ENCODE measurements at regions not wholly inside any gene's neighbourhood (a gene's known extent, or its start where the extent isn't known, plus 50 kb on each side); places are given as distances from the start of the nearest gene placed in this dataset.

DNA sequence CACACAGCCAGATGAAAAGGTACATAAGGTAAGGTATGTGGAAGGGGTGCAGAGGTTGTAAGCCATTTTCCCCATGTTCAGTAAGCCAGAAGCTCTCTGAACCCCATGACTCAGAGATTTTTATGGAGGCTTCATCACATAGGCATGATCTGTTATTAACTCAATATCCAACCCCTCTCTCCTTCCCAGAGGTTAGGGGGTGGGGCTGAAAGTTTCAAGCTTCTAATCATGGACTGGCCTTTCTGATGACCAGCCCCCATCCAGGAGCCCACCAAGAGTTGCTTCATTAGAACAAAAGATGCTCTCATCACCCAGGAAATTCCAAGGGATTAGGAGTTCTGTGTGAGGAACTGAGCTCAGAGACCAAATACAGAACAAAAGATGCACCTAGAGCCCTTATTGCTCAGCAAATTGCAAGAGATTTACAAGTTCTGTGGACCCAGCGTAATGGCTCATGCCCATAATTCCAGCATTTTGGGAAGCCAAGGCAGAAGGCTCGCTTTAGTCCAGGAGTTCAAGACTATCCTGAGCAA, 103.2 kb upstream of the DAAM1 start:
- no peaks in the 10 kb centered on the region for H3K36me3 ChIP-seq (ENCODE audit: low read depth)
- DNase-seq (ENCODE audit: low spot score) (no peak), ATAC-seq (ENCODE audit: low read depth) (peak; percentile 83)
- no peaks in the 10 kb centered on the region for H3K27me3 ChIP-seq (ENCODE audit: insufficient read depth, poor library complexity, severe bottlenecking)
- H3K27ac ChIP-seq (ENCODE audit: poor library complexity, severe bottlenecking): peak overlapping the region; percentile 27
- H3K9me3 ChIP-seq (ENCODE audit: severe bottlenecking): no peaks in the 10 kb centered on the region
- TF ChIP-seq, protein P1, sequence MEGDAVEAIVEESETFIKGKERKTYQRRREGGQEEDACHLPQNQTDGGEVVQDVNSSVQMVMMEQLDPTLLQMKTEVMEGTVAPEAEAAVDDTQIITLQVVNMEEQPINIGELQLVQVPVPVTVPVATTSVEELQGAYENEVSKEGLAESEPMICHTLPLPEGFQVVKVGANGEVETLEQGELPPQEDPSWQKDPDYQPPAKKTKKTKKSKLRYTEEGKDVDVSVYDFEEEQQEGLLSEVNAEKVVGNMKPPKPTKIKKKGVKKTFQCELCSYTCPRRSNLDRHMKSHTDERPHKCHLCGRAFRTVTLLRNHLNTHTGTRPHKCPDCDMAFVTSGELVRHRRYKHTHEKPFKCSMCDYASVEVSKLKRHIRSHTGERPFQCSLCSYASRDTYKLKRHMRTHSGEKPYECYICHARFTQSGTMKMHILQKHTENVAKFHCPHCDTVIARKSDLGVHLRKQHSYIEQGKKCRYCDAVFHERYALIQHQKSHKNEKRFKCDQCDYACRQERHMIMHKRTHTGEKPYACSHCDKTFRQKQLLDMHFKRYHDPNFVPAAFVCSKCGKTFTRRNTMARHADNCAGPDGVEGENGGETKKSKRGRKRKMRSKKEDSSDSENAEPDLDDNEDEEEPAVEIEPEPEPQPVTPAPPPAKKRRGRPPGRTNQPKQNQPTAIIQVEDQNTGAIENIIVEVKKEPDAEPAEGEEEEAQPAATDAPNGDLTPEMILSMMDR (IDR thresholded peaks at IDR 0.05; ENCODE audit: poor library complexity, severe bottlenecking): no peak
- no peak overlapping the region for H3K4me3 ChIP-seq (ENCODE audit: severe bottlenecking)
- peaks cover 10% of the 10 kb centered on the region for H3K4me1 ChIP-seq (ENCODE audit: insufficient read depth, poor library complexity, severe bottlenecking)

DNA sequence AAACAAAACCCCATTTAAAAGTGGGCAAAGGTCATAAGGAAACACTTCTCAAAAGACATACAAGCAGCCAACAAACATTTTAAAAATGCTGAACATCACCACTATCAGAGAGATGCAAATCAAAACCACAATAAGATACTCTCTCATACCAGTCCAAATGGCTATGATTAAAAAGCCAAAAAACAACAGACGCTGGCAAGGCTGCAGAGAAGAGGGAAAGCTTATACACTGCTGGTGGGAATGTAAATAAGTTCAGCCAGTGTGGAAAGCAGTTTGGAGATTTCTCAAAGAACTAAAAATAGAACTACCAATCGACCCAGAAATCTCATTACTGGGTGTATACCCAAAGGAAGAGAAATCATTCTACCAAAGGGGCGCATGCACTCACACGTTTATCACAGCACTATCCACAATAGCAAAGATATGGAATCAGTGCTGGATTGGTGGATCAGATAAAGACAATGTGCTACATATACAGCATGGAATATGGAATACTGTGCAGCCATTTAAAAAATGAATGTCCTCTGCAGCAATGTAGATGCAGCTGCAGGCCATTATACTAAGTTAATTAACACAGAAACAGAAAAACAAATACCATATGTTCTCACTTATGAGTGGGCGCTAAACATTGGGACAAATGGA, 102.1 kb upstream of the DAAM1 start:
- ATAC-seq (ENCODE audit: low read depth) (no peak), DNase-seq (ENCODE audit: low spot score) (no peak)
- no peaks in the 10 kb centered on the region for H3K9me3 ChIP-seq (ENCODE audit: severe bottlenecking)
- peak overlapping the region; percentile 27 for H3K27ac ChIP-seq (ENCODE audit: poor library complexity, severe bottlenecking)
- H3K36me3 ChIP-seq (ENCODE audit: low read depth): no peaks in the 10 kb centered on the region
- no peak overlapping the region for H3K4me3 ChIP-seq (ENCODE audit: severe bottlenecking)
- TF ChIP-seq, protein P1 (IDR thresholded peaks at IDR 0.05; ENCODE audit: poor library complexity, severe bottlenecking): no peak
- H3K27me3 ChIP-seq (ENCODE audit: insufficient read depth, poor library complexity, severe bottlenecking): no peaks in the 10 kb centered on the region
- H3K4me1 ChIP-seq (ENCODE audit: insufficient read depth, poor library complexity, severe bottlenecking): peaks cover 10% of the 10 kb centered on the region

DNA sequence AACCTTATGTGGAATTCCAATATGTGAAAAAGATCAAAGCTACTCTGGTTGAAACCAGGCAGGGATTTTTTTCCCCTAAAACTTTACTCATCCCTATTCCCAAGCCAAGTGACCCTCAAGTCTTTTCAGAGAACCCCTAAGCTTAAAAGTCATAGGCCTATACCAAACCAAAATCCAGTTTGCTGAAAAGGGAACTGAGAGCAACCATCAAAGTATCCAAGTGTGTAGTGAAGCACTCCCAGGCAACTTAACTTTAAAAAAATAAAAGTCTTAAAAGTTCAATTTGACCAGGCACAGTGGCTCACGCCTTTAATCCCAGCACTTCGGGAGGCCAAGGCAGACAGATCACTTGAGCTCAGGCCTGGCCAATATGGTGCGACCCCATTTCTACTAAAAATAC, 101.2 kb upstream of the DAAM1 start:
- H3K27me3 ChIP-seq (ENCODE audit: insufficient read depth, poor library complexity, severe bottlenecking): no peaks in the 10 kb centered on the region
- H3K36me3 ChIP-seq (ENCODE audit: low read depth): no peaks in the 10 kb centered on the region
- ATAC-seq (ENCODE audit: low read depth) (no peak), DNase-seq (ENCODE audit: low spot score) (no peak)
- no peak overlapping the region for H3K27ac ChIP-seq (ENCODE audit: poor library complexity, severe bottlenecking)
- no peaks in the 10 kb centered on the region for H3K9me3 ChIP-seq (ENCODE audit: severe bottlenecking)
- TF ChIP-seq, protein P1 (IDR thresholded peaks at IDR 0.05; ENCODE audit: poor library complexity, severe bottlenecking): no peak
- H3K4me1 ChIP-seq (ENCODE audit: insufficient read depth, poor library complexity, severe bottlenecking): peaks cover 10% of the 10 kb centered on the region
- H3K4me3 ChIP-seq (ENCODE audit: severe bottlenecking): no peak overlapping the region

DNA sequence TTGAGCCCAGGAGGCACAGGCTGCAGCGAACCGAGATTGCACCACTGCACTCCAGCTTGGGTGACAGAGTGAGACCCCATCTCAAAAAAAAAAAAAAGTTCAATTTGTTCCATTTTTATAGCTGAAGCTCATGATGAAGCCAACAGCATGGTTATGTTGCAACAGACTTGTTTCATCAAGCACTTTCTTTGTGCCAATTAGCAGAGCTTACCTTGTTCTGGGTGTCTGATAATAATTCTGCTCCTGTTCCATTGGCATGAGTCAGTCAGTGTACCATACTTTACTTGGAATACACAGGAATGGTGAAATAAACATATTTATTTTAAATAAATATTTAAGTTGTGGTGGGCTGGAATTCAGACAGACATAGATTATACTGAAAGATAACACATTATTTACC, 100.8 kb upstream of the DAAM1 start:
- DNase-seq (ENCODE audit: low spot score) (no peak), ATAC-seq (ENCODE audit: low read depth) (peak; percentile 37; the same call in 2 of the 3 replicates)
- TF ChIP-seq, protein P1 (IDR thresholded peaks at IDR 0.05; ENCODE audit: poor library complexity, severe bottlenecking): no peak
- peaks cover 10% of the 10 kb centered on the region for H3K4me1 ChIP-seq (ENCODE audit: insufficient read depth, poor library complexity, severe bottlenecking)
- no peak overlapping the region for H3K4me3 ChIP-seq (ENCODE audit: severe bottlenecking)
- H3K27ac ChIP-seq (ENCODE audit: poor library complexity, severe bottlenecking): no peak overlapping the region
- no peaks in the 10 kb centered on the region for H3K27me3 ChIP-seq (ENCODE audit: insufficient read depth, poor library complexity, severe bottlenecking)
- H3K36me3 ChIP-seq (ENCODE audit: low read depth): no peaks in the 10 kb centered on the region
- no peaks in the 10 kb centered on the region for H3K9me3 ChIP-seq (ENCODE audit: severe bottlenecking)

DNA sequence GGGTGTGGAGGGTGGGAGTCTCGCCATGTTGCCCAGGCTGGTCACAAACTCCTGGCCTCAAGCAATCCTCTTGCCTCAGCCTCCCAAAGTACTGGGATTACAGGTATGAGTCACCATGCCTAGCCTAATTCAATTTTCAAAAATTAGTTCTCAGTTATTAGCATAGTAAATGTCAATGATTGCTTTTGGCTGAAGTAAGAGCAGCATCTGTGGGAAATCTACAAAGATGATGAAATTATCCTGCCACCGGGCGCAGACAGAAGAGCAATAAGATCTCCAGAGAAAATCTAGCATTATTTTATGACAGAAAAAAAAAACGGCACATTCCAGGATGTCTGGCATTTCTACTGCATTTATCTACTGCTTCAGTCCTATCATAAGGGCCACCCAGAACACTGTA, 97.9 kb upstream of the DAAM1 start:
- no peaks in the 10 kb centered on the region for H3K27me3 ChIP-seq (ENCODE audit: insufficient read depth, poor library complexity, severe bottlenecking)
- H3K27ac ChIP-seq (ENCODE audit: poor library complexity, severe bottlenecking): no peak overlapping the region
- H3K4me3 ChIP-seq (ENCODE audit: severe bottlenecking): no peak overlapping the region
- no peaks in the 10 kb centered on the region for H3K9me3 ChIP-seq (ENCODE audit: severe bottlenecking)
- peaks cover 7% of the 10 kb centered on the region for H3K4me1 ChIP-seq (ENCODE audit: insufficient read depth, poor library complexity, severe bottlenecking)
- no peaks in the 10 kb centered on the region for H3K36me3 ChIP-seq (ENCODE audit: low read depth)
- ATAC-seq (ENCODE audit: low read depth): no peak
- TF ChIP-seq, protein P1 (IDR thresholded peaks at IDR 0.05; ENCODE audit: poor library complexity, severe bottlenecking): no peak
- no peak for DNase-seq (ENCODE audit: low spot score)

All from RWPE2 (cell line).